ENCODE measurements at regions not wholly inside any gene's neighbourhood (a gene's known extent, or its start where the extent isn't known, plus 50 kb on each side); places are given as distances from the start of the nearest gene placed in this dataset.

DNA sequence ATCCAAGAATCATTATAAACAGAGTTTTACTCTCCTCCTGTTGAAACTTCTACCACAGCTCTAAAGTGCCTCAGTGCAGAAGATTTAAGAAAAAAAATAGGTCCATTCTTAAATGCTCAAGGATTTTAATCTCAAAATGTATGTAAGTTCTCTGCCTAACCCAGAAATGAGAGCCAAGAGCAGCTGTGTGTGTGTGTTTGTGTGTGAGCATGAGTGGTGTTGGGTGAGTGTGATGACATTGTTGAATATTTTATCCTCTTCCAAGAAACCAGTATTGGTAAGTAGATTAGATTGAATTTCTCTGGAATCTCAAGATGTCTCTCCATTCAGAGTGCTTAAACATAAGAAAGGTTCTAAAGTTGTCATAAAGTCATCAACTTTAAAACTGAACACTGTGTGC, 363.6 kb upstream of the NFE2L3 start:
- TF ChIP-seq POLR2A (IDR thresholded peaks at IDR 0.05) = no peak
- no peak for TF ChIP-seq CTCF (IDR thresholded peaks at IDR 0.05)
